Activated CD8-positive, alpha-beta memory T cell treated with anti-CD3 and anti-CD28 coated beads, Interleukin-2, amount 10 ng/mL, durations not matched to agents 7 days and 5 days (primary cell): ENCODE measurements at regions not wholly inside any gene's neighbourhood (a gene's known extent, or its start where the extent isn't known, plus 50 kb on each side); places are given as distances from the start of the nearest gene placed in this dataset.

Experiments used
- ATAC-seq: fragments of 150-1000 bp; cut with Tn5 transposase; one replicate; pipeline ENCODE4 v1.10.0; 2021; ENCODE audit warnings: moderate library complexity
- CTCF ChIA-PET: fragments of 350-600 bp; sonication (Branson Sonifier 250); formaldehyde crosslinking; loops from one replicate; lab custom pipeline; 2021; ENCODE audit warnings: antibody characterized with exemption; lab: Charles Lee
- DNase-seq: peaks from one replicate; pipeline ENCODE4 v3.0.0-alpha.2; 2020
- H3K27ac Mint-ChIP-seq: one replicate; pipeline ENCODE4 v1.8.0; 2021; ENCODE audit warnings: mild to moderate bottlenecking, mixed read lengths
- H3K27me3 Mint-ChIP-seq: one replicate; pipeline ENCODE4 v1.8.0; 2021; ENCODE audit warnings: mixed read lengths
- H3K36me3 Mint-ChIP-seq: one replicate; pipeline ENCODE4 v1.8.0; 2021; ENCODE audit warnings: mild to moderate bottlenecking, mixed read lengths
- H3K4me1 Mint-ChIP-seq: one replicate; pipeline ENCODE4 v1.8.0; 2021; ENCODE audit warnings: mixed read lengths
- H3K4me3 Mint-ChIP-seq: one replicate; pipeline ENCODE4 v1.8.0; 2021; ENCODE audit warnings: mild to moderate bottlenecking, moderate library complexity, mixed read lengths
- H3K9me3 Mint-ChIP-seq: one replicate; pipeline ENCODE4 v1.8.0; 2022; ENCODE audit warnings: low read depth, mixed read lengths

- Mint-ChIP-seq H3K4me3 (no peak overlapping the region), H3K36me3 (no peaks in the 10 kb centered on the region), H3K9me3 (no peaks in the 10 kb centered on the region), H3K27me3 (peaks cover 7% of the 10 kb centered on the region), H3K27ac (no peak overlapping the region), H3K4me1 (no peaks in the 10 kb centered on the region)
- DNase-seq (no peak), ATAC-seq (no peak)
- CTCF ChIA-PET = no interaction called here
These were observed 70.6 kb upstream of the ARHGAP5 start for GRCh38 chr14:32006263-32007110.

DNA sequence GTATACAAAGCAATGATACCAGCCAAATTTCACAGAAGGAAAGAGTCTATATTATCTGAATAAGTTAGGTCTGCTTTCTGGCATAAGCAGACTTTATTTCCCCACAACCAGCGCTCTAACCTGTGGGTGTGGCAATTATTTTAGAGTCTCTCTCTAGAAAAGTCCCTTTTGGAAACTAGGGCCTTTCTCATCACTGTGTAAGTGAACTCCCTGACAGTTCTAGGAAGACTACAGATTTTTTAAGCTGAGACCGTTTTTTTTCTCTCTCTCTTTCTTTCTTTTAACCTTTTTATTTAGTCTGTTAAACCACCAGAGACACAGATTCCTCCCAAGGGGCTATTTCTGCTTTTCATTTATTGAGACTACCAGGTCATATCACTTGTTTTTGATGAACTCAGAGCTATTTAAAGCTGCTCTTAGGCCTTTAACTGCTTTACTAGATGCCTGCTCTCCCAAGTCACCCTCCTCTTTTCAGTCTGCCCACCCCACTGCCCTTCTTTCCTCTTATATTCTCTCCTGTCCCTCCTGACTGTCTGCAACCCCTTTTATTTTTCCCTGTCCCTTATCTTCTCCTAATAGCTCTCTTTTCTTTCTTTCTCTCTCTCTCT, 69.2 kb upstream of the ARHGAP5 start:
- Mint-ChIP-seq H3K9me3 (no peaks in the 10 kb centered on the region), H3K27ac (no peak overlapping the region), H3K36me3 (no peaks in the 10 kb centered on the region), H3K27me3 (peaks cover 7% of the 10 kb centered on the region), H3K4me1 (no peaks in the 10 kb centered on the region), H3K4me3 (no peak overlapping the region)
- CTCF ChIA-PET = no interaction called here
- ATAC-seq (no peak), DNase-seq (no peak)

GRCh38 chr14:32008602-32009193, 68.4 kb upstream of the ARHGAP5 start:
- no peak overlapping the region for H3K4me3 Mint-ChIP-seq
- peaks cover 7% of the 10 kb centered on the region for H3K27me3 Mint-ChIP-seq
- H3K36me3 Mint-ChIP-seq = no peaks in the 10 kb centered on the region
- ATAC-seq = no peak
- CTCF ChIA-PET = no interaction called here
- no peak for DNase-seq
- H3K4me1 Mint-ChIP-seq = no peaks in the 10 kb centered on the region
- no peak overlapping the region for H3K27ac Mint-ChIP-seq
- H3K9me3 Mint-ChIP-seq = no peaks in the 10 kb centered on the region

- Mint-ChIP-seq H3K27ac (no peak overlapping the region), H3K4me1 (no peaks in the 10 kb centered on the region)
- CTCF ChIA-PET = no interaction called here
These were observed 67.7 kb upstream of the ARHGAP5 start for GRCh38 chr14:32009221-32009975.

GRCh38 chr14:32009976-32010581, 67.0 kb upstream of the ARHGAP5 start:
- Mint-ChIP-seq H3K9me3 (no peaks in the 10 kb centered on the region), H3K27ac (no peak overlapping the region), H3K36me3 (no peaks in the 10 kb centered on the region), H3K27me3 (peaks cover 7% of the 10 kb centered on the region), H3K4me1 (no peaks in the 10 kb centered on the region), H3K4me3 (no peak overlapping the region)
- ATAC-seq (no peak), DNase-seq (no peak)
- CTCF ChIA-PET = no interaction called here

More at GRCh38 chr14:32009221-32009975, 67.7 kb upstream of the ARHGAP5 start:
- H3K27me3 Mint-ChIP-seq = peaks cover 7% of the 10 kb centered on the region
- ATAC-seq = no peak
- no peak overlapping the region for H3K4me3 Mint-ChIP-seq
- no peak for DNase-seq
- no peaks in the 10 kb centered on the region for H3K36me3 Mint-ChIP-seq
- no peaks in the 10 kb centered on the region for H3K9me3 Mint-ChIP-seq

DNA sequence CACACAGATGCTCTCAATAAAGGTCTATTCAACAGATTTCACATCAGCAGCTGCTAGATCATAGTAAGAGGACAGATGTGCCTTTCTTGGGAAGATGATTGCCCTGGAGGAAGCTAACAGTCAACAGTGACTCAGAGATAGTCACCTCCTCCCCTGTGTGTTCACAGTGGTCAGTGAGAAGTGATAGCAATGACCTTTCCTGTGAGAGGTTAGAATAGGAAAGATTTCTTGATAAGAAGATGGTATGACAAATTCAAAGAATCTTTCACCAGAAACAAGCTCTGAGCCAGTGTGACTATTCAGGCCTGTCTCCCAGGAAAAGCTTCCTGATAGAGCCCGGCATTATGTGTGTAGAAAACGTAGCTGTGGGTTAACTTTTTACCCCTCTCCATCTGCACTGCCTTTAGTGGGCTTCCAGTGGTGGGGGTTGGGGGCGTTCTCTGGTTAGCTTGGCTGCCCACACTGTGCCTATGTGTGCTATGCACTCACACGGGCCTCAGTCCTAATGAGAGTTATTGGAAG, 66.4 kb upstream of the ARHGAP5 start:
- CTCF ChIA-PET = no interaction called here
- no peak for DNase-seq
- ATAC-seq = no peak
- Mint-ChIP-seq H3K9me3 (no peaks in the 10 kb centered on the region), H3K4me3 (no peak overlapping the region), H3K27ac (no peak overlapping the region), H3K27me3 (peaks cover 7% of the 10 kb centered on the region), H3K4me1 (no peaks in the 10 kb centered on the region), H3K36me3 (no peaks in the 10 kb centered on the region)

DNA sequence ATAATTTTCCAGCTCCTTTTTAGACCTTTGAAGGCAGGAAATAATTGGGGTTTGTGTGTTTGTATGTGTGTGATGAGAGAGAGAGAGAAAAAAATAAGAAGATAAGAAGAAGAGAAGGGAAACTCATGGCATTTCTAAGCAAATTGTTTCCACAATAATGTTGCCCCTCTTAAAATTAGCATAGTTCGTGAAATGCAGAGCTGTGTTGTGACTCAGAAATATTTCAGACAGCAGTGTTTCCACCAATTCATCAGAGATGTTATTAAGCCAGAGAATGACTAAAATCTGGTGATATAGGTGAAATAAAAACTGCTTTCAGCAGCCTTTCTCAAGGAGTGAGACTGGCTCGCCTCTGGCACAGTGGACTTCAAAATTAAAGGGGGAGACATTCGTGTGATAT, 65.9 kb upstream of the ARHGAP5 start:
- CTCF ChIA-PET = no interaction called here
- no peak overlapping the region for H3K27ac Mint-ChIP-seq
- H3K4me3 Mint-ChIP-seq = no peak overlapping the region
- H3K4me1 Mint-ChIP-seq = no peaks in the 10 kb centered on the region
- H3K36me3 Mint-ChIP-seq = no peaks in the 10 kb centered on the region
- no peak for ATAC-seq
- no peaks in the 10 kb centered on the region for H3K9me3 Mint-ChIP-seq
- DNase-seq = no peak
- peaks cover 7% of the 10 kb centered on the region for H3K27me3 Mint-ChIP-seq

DNA sequence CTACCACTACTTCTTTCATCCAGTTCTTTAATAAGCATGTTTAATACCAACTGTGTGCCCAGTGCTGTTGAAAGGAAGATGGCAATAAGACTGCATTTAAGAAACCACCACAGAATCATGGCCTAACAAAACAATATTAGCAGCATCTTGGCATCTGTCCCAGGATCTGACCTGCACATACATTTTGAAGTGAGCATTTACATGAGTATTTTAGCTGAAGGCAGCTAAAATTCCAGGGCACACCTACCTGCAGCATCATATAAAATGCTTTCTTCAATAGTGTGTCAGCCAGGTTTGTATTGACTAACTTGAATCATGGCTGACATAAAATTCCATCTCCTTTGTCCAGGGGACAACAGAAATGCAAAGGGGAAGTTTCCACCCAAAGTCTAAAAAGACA, 65.0 kb upstream of the ARHGAP5 start:
- DNase-seq = no peak
- no peak overlapping the region for H3K27ac Mint-ChIP-seq
- H3K4me1 Mint-ChIP-seq = no peaks in the 10 kb centered on the region
- CTCF ChIA-PET = no interaction called here
- no peak for ATAC-seq
- no peaks in the 10 kb centered on the region for H3K9me3 Mint-ChIP-seq
- no peaks in the 10 kb centered on the region for H3K36me3 Mint-ChIP-seq
- peaks cover 5% of the 10 kb centered on the region for H3K27me3 Mint-ChIP-seq
- no peak overlapping the region for H3K4me3 Mint-ChIP-seq

DNA sequence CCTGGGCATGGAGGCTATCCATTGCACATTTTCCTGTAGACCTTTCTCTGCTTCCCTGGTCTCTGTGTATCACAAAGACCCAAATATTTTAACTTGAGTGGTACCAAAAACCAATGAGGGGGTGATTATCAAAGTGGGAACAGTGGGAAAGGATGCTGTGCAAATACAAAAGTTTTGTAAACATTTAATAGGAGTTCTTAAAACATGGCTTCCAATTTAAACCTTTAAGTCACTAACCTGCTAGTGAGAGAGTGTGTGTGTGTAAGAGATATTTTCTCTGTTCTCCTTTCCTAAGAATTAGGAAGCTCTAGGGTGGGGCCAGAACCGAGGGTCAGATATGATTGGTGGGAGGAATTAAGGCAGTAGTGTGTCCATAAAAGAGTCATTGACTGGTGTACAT, 64.5 kb upstream of the ARHGAP5 start:
- no peak for DNase-seq
- no peak for ATAC-seq
- Mint-ChIP-seq H3K4me1 (no peaks in the 10 kb centered on the region), H3K36me3 (no peaks in the 10 kb centered on the region), H3K27ac (no peak overlapping the region), H3K9me3 (no peaks in the 10 kb centered on the region), H3K27me3 (peaks cover 5% of the 10 kb centered on the region), H3K4me3 (no peak overlapping the region)
- CTCF ChIA-PET = no interaction called here

DNA sequence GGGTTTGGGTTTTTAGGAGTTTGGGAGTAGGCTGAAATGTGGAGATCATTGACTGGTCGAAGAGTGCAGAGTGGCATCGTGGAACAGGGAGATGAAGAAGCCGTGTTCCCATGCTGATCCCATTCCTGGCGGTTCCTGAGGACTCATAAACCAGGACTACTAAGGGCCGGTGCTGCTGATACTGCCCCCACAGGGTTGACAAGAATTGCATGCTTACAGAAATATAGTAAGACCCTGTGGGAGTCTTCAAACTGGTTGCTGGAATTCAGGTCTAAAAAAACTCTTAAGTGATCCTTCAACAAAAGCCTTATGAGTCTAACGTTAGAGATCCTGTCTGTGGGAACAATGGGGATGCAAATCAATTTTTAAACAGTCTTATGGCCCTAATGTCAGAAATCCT, 64.0 kb upstream of the ARHGAP5 start:
- H3K4me3 Mint-ChIP-seq = no peak overlapping the region
- no peaks in the 10 kb centered on the region for H3K36me3 Mint-ChIP-seq
- CTCF ChIA-PET = no interaction called here
- H3K9me3 Mint-ChIP-seq = no peaks in the 10 kb centered on the region
- H3K27ac Mint-ChIP-seq = no peak overlapping the region
- H3K4me1 Mint-ChIP-seq = no peaks in the 10 kb centered on the region
- no peak for DNase-seq
- no peak for ATAC-seq
- peaks cover 5% of the 10 kb centered on the region for H3K27me3 Mint-ChIP-seq

GRCh38 chr14:32014057-32014456, 63.0 kb upstream of the ARHGAP5 start:
- CTCF ChIA-PET = no interaction called here
- DNase-seq (no peak), ATAC-seq (no peak)
- H3K4me3 Mint-ChIP-seq = no peak overlapping the region
- H3K9me3 Mint-ChIP-seq = no peaks in the 10 kb centered on the region
- no peak overlapping the region for H3K27ac Mint-ChIP-seq
- peaks cover 11% of the 10 kb centered on the region for H3K27me3 Mint-ChIP-seq
- no peaks in the 10 kb centered on the region for H3K36me3 Mint-ChIP-seq
- no peaks in the 10 kb centered on the region for H3K4me1 Mint-ChIP-seq

GRCh38 chr14:32014498-32014897, 62.6 kb upstream of the ARHGAP5 start:
- DNase-seq (no peak), ATAC-seq (no peak)
- H3K4me1 Mint-ChIP-seq = no peaks in the 10 kb centered on the region
- H3K27ac Mint-ChIP-seq = no peak overlapping the region
- no peak overlapping the region for H3K4me3 Mint-ChIP-seq
- H3K27me3 Mint-ChIP-seq = peaks cover 11% of the 10 kb centered on the region
- CTCF ChIA-PET = no interaction called here
- no peaks in the 10 kb centered on the region for H3K36me3 Mint-ChIP-seq
- H3K9me3 Mint-ChIP-seq = no peaks in the 10 kb centered on the region

GRCh38 chr14:32015166-32015565, 61.9 kb upstream of the ARHGAP5 start:
- H3K36me3 Mint-ChIP-seq = no peaks in the 10 kb centered on the region
- DNase-seq = no peak
- no peak overlapping the region for H3K4me3 Mint-ChIP-seq
- no peaks in the 10 kb centered on the region for H3K9me3 Mint-ChIP-seq
- peaks cover 11% of the 10 kb centered on the region for H3K27me3 Mint-ChIP-seq
- no peaks in the 10 kb centered on the region for H3K4me1 Mint-ChIP-seq
- CTCF ChIA-PET = no interaction called here
- no peak for ATAC-seq
- no peak overlapping the region for H3K27ac Mint-ChIP-seq
